HCT116 (cell line): ENCODE measurements at regions not wholly inside any gene's neighbourhood (a gene's known extent, or its start where the extent isn't known, plus 50 kb on each side); places are given as distances from the start of the nearest gene placed in this dataset.

Experiments
- CEBPB ChIP-seq: IDR thresholded peaks from 2 replicates; pipeline ENCODE4 v1.6.1; 2012; ENCODE audit warnings: low read depth
- FOSL1 ChIP-seq: IDR thresholded peaks from 2 replicates; pipeline ENCODE4 v1.6.1; 2012; ENCODE audit warnings: low read depth
- MAX ChIP-seq: IDR thresholded peaks from 2 replicates; pipeline ENCODE4 v1.6.1; 2012
- POLR2A ChIP-seq: IDR thresholded peaks from 2 replicates; pipeline ENCODE4 v1.7.0; 2011; ENCODE audit warnings: borderline replicate concordance; ENCODE audit not compliant: insufficient read depth, insufficient read length; ENCODE audit errors: extremely low read depth
- SRF ChIP-seq: IDR thresholded peaks from 2 replicates; pipeline ENCODE4 v1.6.1; 2012; ENCODE audit warnings: low read depth
- ZNF274 ChIP-seq: fragments of 200-500 bp; sonication (Bioruptor generic); IDR thresholded peaks from 2 replicates; pipeline ENCODE4 v1.6.1; 2014; ENCODE audit warnings: mild to moderate bottlenecking, low read depth, low read length, inconsistent platforms
- TF ChIP-seq, protein P1 (sequence below), 3 experiments: fragments of 200-600 bp in 1 of 3; sonication (generic) in 1 of 3; IDR thresholded peaks in 2 of 3; conservative IDR thresholded peaks in 1 of 3; 2 replicates each; pipeline ENCODE4 v1.5.1; 2012 to 2017; ENCODE audit warnings: low read depth in 2 of 3, low read length in 2 of 3, antibody characterized with exemption in 1 of 3, borderline replicate concordance in 1 of 3, control low read depth in 1 of 3, mild to moderate bottlenecking in 1 of 3, mixed read lengths in 1 of 3, mixed run types in 1 of 3, moderate library complexity in 1 of 3; ENCODE audit not compliant: insufficient read depth in 1 of 3
- TF ChIP-seq, protein P2 (sequence below): IDR thresholded peaks from 2 replicates; pipeline ENCODE4 v1.6.1; 2011; ENCODE audit warnings: mild to moderate bottlenecking, low read length, moderate library complexity; ENCODE audit not compliant: insufficient replicate concordance; ENCODE audit errors: extremely low read depth
- TF ChIP-seq, protein P3 (sequence below): IDR thresholded peaks from 2 replicates; pipeline ENCODE4 v1.6.1; 2012; ENCODE audit warnings: low read depth

GRCh38 chr14:84483072-84483420 lies 1046.9 kb upstream of the FLRT2 start:
- TF ChIP-seq, protein P1, sequence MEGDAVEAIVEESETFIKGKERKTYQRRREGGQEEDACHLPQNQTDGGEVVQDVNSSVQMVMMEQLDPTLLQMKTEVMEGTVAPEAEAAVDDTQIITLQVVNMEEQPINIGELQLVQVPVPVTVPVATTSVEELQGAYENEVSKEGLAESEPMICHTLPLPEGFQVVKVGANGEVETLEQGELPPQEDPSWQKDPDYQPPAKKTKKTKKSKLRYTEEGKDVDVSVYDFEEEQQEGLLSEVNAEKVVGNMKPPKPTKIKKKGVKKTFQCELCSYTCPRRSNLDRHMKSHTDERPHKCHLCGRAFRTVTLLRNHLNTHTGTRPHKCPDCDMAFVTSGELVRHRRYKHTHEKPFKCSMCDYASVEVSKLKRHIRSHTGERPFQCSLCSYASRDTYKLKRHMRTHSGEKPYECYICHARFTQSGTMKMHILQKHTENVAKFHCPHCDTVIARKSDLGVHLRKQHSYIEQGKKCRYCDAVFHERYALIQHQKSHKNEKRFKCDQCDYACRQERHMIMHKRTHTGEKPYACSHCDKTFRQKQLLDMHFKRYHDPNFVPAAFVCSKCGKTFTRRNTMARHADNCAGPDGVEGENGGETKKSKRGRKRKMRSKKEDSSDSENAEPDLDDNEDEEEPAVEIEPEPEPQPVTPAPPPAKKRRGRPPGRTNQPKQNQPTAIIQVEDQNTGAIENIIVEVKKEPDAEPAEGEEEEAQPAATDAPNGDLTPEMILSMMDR (IDR thresholded peaks at IDR 0.05 in 2 of 3, conservative IDR thresholded peaks at IDR 0.05 in 1 of 3; ENCODE audit: borderline replicate concordance in 1 of 3, insufficient read depth in 1 of 3, low read depth in 2 of 3, low read length in 2 of 3) = no peak
- no peak for TF ChIP-seq FOSL1
- no peak for TF ChIP-seq POLR2A
- TF ChIP-seq SRF = no peak
- TF ChIP-seq, protein P2, sequence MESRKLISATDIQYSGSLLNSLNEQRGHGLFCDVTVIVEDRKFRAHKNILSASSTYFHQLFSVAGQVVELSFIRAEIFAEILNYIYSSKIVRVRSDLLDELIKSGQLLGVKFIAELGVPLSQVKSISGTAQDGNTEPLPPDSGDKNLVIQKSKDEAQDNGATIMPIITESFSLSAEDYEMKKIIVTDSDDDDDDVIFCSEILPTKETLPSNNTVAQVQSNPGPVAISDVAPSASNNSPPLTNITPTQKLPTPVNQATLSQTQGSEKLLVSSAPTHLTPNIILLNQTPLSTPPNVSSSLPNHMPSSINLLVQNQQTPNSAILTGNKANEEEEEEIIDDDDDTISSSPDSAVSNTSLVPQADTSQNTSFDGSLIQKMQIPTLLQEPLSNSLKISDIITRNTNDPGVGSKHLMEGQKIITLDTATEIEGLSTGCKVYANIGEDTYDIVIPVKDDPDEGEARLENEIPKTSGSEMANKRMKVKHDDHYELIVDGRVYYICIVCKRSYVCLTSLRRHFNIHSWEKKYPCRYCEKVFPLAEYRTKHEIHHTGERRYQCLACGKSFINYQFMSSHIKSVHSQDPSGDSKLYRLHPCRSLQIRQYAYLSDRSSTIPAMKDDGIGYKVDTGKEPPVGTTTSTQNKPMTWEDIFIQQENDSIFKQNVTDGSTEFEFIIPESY = no peak
- TF ChIP-seq, protein P3, sequence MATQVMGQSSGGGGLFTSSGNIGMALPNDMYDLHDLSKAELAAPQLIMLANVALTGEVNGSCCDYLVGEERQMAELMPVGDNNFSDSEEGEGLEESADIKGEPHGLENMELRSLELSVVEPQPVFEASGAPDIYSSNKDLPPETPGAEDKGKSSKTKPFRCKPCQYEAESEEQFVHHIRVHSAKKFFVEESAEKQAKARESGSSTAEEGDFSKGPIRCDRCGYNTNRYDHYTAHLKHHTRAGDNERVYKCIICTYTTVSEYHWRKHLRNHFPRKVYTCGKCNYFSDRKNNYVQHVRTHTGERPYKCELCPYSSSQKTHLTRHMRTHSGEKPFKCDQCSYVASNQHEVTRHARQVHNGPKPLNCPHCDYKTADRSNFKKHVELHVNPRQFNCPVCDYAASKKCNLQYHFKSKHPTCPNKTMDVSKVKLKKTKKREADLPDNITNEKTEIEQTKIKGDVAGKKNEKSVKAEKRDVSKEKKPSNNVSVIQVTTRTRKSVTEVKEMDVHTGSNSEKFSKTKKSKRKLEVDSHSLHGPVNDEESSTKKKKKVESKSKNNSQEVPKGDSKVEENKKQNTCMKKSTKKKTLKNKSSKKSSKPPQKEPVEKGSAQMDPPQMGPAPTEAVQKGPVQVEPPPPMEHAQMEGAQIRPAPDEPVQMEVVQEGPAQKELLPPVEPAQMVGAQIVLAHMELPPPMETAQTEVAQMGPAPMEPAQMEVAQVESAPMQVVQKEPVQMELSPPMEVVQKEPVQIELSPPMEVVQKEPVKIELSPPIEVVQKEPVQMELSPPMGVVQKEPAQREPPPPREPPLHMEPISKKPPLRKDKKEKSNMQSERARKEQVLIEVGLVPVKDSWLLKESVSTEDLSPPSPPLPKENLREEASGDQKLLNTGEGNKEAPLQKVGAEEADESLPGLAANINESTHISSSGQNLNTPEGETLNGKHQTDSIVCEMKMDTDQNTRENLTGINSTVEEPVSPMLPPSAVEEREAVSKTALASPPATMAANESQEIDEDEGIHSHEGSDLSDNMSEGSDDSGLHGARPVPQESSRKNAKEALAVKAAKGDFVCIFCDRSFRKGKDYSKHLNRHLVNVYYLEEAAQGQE = no peak
- no peak for TF ChIP-seq ZNF274
- no peak for TF ChIP-seq MAX
- TF ChIP-seq CEBPB = no peak
